H1 (cell line): ENCODE measurements at regions not wholly inside any gene's neighbourhood (a gene's known extent, or its start where the extent isn't known, plus 50 kb on each side); places are given as distances from the start of the nearest gene placed in this dataset.

Source experiments
- CTCF ChIA-PET: fragments of 300-600 bp; sonication (Branson Sonifier 250); formaldehyde crosslinking; loops from one replicate; lab custom pipeline; 2021; ENCODE audit not compliant: partially characterized antibody; lab: Charles Lee
- POLR2A ChIA-PET: fragments of 300-600 bp; sonication (Branson Sonifier 250); formaldehyde crosslinking; loops from one replicate; lab custom pipeline; 2021; ENCODE audit warnings: inconsistent platforms; ENCODE audit not compliant: partially characterized antibody; lab: Charles Lee
- DNase-seq, 2 experiments: peaks; one replicate each; pipeline versions ENCODE4 v3.0.0 to v3.0.0-alpha.2; 2010 to 2022; ENCODE audit warnings: low spot score in 2 of 2, low read depth in 1 of 2, mixed read lengths in 1 of 2
- FAIRE-seq: peaks from 2 replicates; lab custom pipeline; 2011; peaks lifted over from hg19 to GRCh38; lab: Jason Lieb, UNC
- H2AFZ ChIP-seq: 2 replicates; pipeline ENCODE4 v1.8.1; 2012; ENCODE audit warnings: low read length, inconsistent platforms
- H2AK5ac ChIP-seq: 2 replicates; pipeline ENCODE4 v1.6.1; 2013; ENCODE audit warnings: low read depth, low read length
- H2BK120ac ChIP-seq: replicated peaks from 2 replicates; pipeline ENCODE3; 2013; ENCODE audit warnings: low read depth, low read length, inconsistent platforms
- H2BK12ac ChIP-seq: 2 replicates; pipeline ENCODE4 v1.6.1; 2013; ENCODE audit warnings: low read depth, low read length
- H2BK15ac ChIP-seq: 2 replicates; pipeline ENCODE4 v1.6.1; 2013; ENCODE audit warnings: low read length
- H2BK20ac ChIP-seq: 2 replicates; pipeline ENCODE4 v1.6.1; 2013; ENCODE audit warnings: low read length
- H2BK5ac ChIP-seq: 2 replicates; pipeline ENCODE4 v1.6.1; 2013; ENCODE audit warnings: low read depth, low read length
- H3K14ac ChIP-seq: 2 replicates; pipeline ENCODE4 v1.6.1; 2013; ENCODE audit warnings: inconsistent platforms; ENCODE audit not compliant: insufficient read length
- H3K18ac ChIP-seq: 2 replicates; pipeline ENCODE4 v1.6.1; 2013; ENCODE audit warnings: low read length; ENCODE audit errors: extremely low read depth
- H3K23ac ChIP-seq: 2 replicates; pipeline ENCODE4 v1.6.1; 2013; ENCODE audit warnings: inconsistent platforms; ENCODE audit not compliant: insufficient read length
- H3K23me2 ChIP-seq: 2 replicates; pipeline ENCODE4 v1.6.1; 2013; ENCODE audit warnings: low read depth, low read length
- H3K27ac ChIP-seq: 2 replicates; pipeline ENCODE4 v1.6.1; 2011; ENCODE audit warnings: low read depth, low read length, inconsistent platforms
- H3K27me3 ChIP-seq, 4 experiments: replicated peaks in 1 of 4; 1 replicate in 1 of 4; 2 replicates in 3 of 4; pipeline versions ENCODE4 v1.6.1 to v1.8.1; 2011 to 2013; ENCODE audit warnings: low read length in 3 of 4, mild to moderate bottlenecking in 3 of 4, inconsistent platforms in 2 of 4, mixed read lengths in 2 of 4, moderate library complexity in 1 of 4; ENCODE audit not compliant: control insufficient read depth in 3 of 4, insufficient read depth in 3 of 4; ENCODE audit errors: extremely low read depth in 1 of 4
- H3K36me3 ChIP-seq, 4 experiments: 2 replicates each; pipeline versions ENCODE4 v1.6.1 to v1.8.1; 2011 to 2013; ENCODE audit warnings: mild to moderate bottlenecking in 4 of 4, low read length in 3 of 4, moderate library complexity in 2 of 4, control low read depth in 1 of 4, inconsistent platforms in 1 of 4; ENCODE audit not compliant: insufficient read depth in 4 of 4, control insufficient read depth in 2 of 4
- H3K4ac ChIP-seq: replicated peaks from 2 replicates; pipeline ENCODE3; 2013; ENCODE audit warnings: low read length, low read depth, mixed read lengths, inconsistent platforms; ENCODE audit not compliant: insufficient read length
- H3K4me1 ChIP-seq, 4 experiments: replicated peaks in 1 of 4; 1 replicate in 1 of 4; 2 replicates in 3 of 4; pipeline versions ENCODE4 v1.6.1 to v1.8.1; 2011 to 2013; ENCODE audit warnings: low read length in 3 of 4, inconsistent platforms in 2 of 4, mixed read lengths in 1 of 4; ENCODE audit not compliant: insufficient read depth in 4 of 4, control insufficient read depth in 3 of 4
- H3K4me2 ChIP-seq, 2 experiments: 2 replicates each; pipeline versions ENCODE4 v1.6.1 to v1.8.1; 2011 to 2013; ENCODE audit warnings: low read depth in 2 of 2, low read length in 2 of 2, control low read depth in 1 of 2, inconsistent platforms in 1 of 2, mild to moderate bottlenecking in 1 of 2; ENCODE audit not compliant: insufficient read depth in 1 of 2
- H3K4me3 ChIP-seq, 4 experiments: fragments of 200-600, 300-600 bp in 1 of 4; sonication (generic), shearing (Covaris generic), sonication (Bioruptor Twin) in 1 of 4; 2 replicates each; pipeline versions ENCODE4 v1.5.1 to v1.8.1; 2011 to 2016; ENCODE audit warnings: low read length in 4 of 4, low read depth in 3 of 4, control low read depth in 2 of 4, inconsistent platforms in 2 of 4, mild to moderate bottlenecking in 2 of 4, mixed read lengths in 1 of 4, moderate library complexity in 1 of 4; ENCODE audit not compliant: insufficient read depth in 2 of 4; ENCODE audit errors: extremely low read depth in 1 of 4
- H3K56ac ChIP-seq: replicated peaks from 2 replicates; pipeline ENCODE3; 2013; ENCODE audit warnings: low read depth, mild to moderate bottlenecking, mixed read lengths, low read length, inconsistent platforms; ENCODE audit not compliant: insufficient read length
- H3K79me1 ChIP-seq: 2 replicates; pipeline ENCODE4 v1.6.1; 2013; ENCODE audit warnings: low read depth, low read length, control low read depth
- H3K79me2 ChIP-seq, 2 experiments: 2 replicates each; pipeline versions ENCODE4 v1.6.1 to v1.8.1; 2012 to 2013; ENCODE audit warnings: low read length in 2 of 2, mild to moderate bottlenecking in 2 of 2, inconsistent platforms in 1 of 2; ENCODE audit not compliant: insufficient read depth in 2 of 2, control insufficient read depth in 1 of 2
- H3K9ac ChIP-seq, 4 experiments: replicated peaks in 1 of 4; 1 replicate in 1 of 4; 2 replicates in 3 of 4; pipeline versions ENCODE4 v1.6.1 to v1.8.1; 2011 to 2013; ENCODE audit warnings: low read depth in 3 of 4, low read length in 3 of 4, control low read depth in 2 of 4, mild to moderate bottlenecking in 2 of 4, moderate library complexity in 2 of 4, inconsistent platforms in 1 of 4; ENCODE audit errors: extremely low read depth in 1 of 4
- H3K9me3 ChIP-seq, 2 experiments: 2 replicates each; pipeline versions ENCODE4 v1.6.1 to v1.8.1; 2012 to 2013; ENCODE audit warnings: mild to moderate bottlenecking in 2 of 2, moderate library complexity in 2 of 2, control low read depth in 1 of 2, inconsistent platforms in 1 of 2, low read depth in 1 of 2, low read length in 1 of 2, mixed read lengths in 1 of 2; ENCODE audit not compliant: insufficient read depth in 2 of 2
- H4K20me1 ChIP-seq, 2 experiments: replicated peaks in 1 of 2; 2 replicates each; pipeline versions ENCODE3 to v1.8.1; 2011 to 2013; ENCODE audit warnings: inconsistent platforms in 2 of 2, low read length in 2 of 2, mild to moderate bottlenecking in 1 of 2; ENCODE audit not compliant: insufficient read depth in 2 of 2, control insufficient read depth in 1 of 2
- H4K5ac ChIP-seq: 2 replicates; pipeline ENCODE4 v1.6.1; 2013; ENCODE audit warnings: low read length, low read depth, mixed read lengths, inconsistent platforms; ENCODE audit not compliant: insufficient read length
- H4K8ac ChIP-seq: 2 replicates; pipeline ENCODE4 v1.8.0; 2013; ENCODE audit warnings: mild to moderate bottlenecking, moderate library complexity, low read length, inconsistent platforms; ENCODE audit not compliant: insufficient read depth; ENCODE audit errors: extremely low read depth
- H4K91ac ChIP-seq: replicated peaks from 2 replicates; pipeline ENCODE3; 2013; ENCODE audit warnings: low read length, mixed read lengths, inconsistent platforms; ENCODE audit not compliant: insufficient read length
- BRCA1 ChIP-seq: IDR thresholded peaks from 2 replicates; pipeline ENCODE4 v1.6.1; 2012; ENCODE audit warnings: low read depth, low read length, improper control_type of control experiment
- CEBPB ChIP-seq: IDR thresholded peaks from 2 replicates; pipeline ENCODE4 v1.6.1; 2012; ENCODE audit warnings: low read depth, low read length
- MAFK ChIP-seq: IDR thresholded peaks from 2 replicates; pipeline ENCODE4 v1.6.1; 2012; ENCODE audit warnings: low read depth, mild to moderate bottlenecking, improper control_type of control experiment, low read length
- WGBS, 2 experiments: shearing (Covaris generic) in 1 of 2; methylation state at CpG; one replicate each; pipeline versions ENCODE4 v1.1.6 to v1.1.7; 2013 to 2015; ENCODE audit warnings: low lambda C conversion rate in 2 of 2, mixed read lengths in 2 of 2, inconsistent platforms in 1 of 2, low coverage in 1 of 2, missing lambda C conversion rate in 1 of 2; ENCODE audit not compliant: insufficient replicate concordance in 2 of 2, insufficient coverage in 1 of 2, insufficient read length in 1 of 2; ENCODE audit errors: extremely low coverage in 1 of 2, missing lambda C conversion rate in 1 of 2; 5-methylcytosine and 5-hydroxymethylcytosine counted together

GRCh38 chr1:169015464-169015863, 91.0 kb upstream of the ATP1B1 start:
- Histone ChIP-seq H4K91ac (no peak overlapping the region), H4K5ac (no peak overlapping the region), H2AK5ac (no peak overlapping the region), H3K79me2 (no peaks in the 10 kb centered on the region), H3K4me2 (no peak overlapping the region), H3K14ac (no peak overlapping the region), H2BK5ac (no peak overlapping the region), H2BK20ac (no peak overlapping the region), H3K18ac (no peak overlapping the region), H2AFZ (no peak overlapping the region), H3K4ac (no peak overlapping the region), H3K79me1 (no peaks in the 10 kb centered on the region), H3K27ac (no peak overlapping the region), H2BK120ac (no peak overlapping the region), H3K56ac (no peak overlapping the region), H3K9ac (no peak overlapping the region), H3K4me3 (no peak overlapping the region), H3K23ac (no peak overlapping the region), H3K36me3 (no peaks in the 10 kb centered on the region), H2BK12ac (no peak overlapping the region), H3K27me3 (no peaks in the 10 kb centered on the region), H3K9me3 (no peaks in the 10 kb centered on the region), H3K23me2 (no peaks in the 10 kb centered on the region), H2BK15ac (no peak overlapping the region), H3K4me1 (no peaks in the 10 kb centered on the region), H4K20me1 (no peaks in the 10 kb centered on the region), H4K8ac (no peak overlapping the region; the same call in 1 of the 2 replicates)
- ChIA-PET POLR2A (no interaction called here), CTCF (interaction anchor here (1.3 kb wide), 1 partner anchor 12 kb away, joined by 4 read pairs; no protein-coding TSS in a partner anchor)
- WGBS, 2 experiments = 97% methylated on average over 5 of the region's 5 CpGs; no CpG with 5 or more reads in 1 of the 2 experiments
- DNase-seq = no peak
- no peak for TF ChIP-seq BRCA1
- peak; percentile 69 for TF ChIP-seq MAFK
- no peak for TF ChIP-seq CEBPB
- FAIRE-seq = no peak
